GM12878 (cell line): ENCODE measurements at regions not wholly inside any gene's neighbourhood (a gene's known extent, or its start where the extent isn't known, plus 50 kb on each side); places are given as distances from the start of the nearest gene placed in this dataset.

Experiments used
- ATAC-seq: fragments of 200-7000 bp; cut with Tn5 transposase; 3 replicates; pipeline ENCODE4 v1.9.1; 2020; ENCODE audit warnings: mild to moderate bottlenecking, moderate library complexity
- BruUV-seq: library from RNA; stranded (reverse); fragments of 400-500 nt; replicated peaks from 2 replicates; lab custom pipeline; 2021; lab: Mats Ljungman, UMichigan
- CTCF ChIA-PET: fragments of 300-600 bp; sonication (Branson Sonifier 250); formaldehyde crosslinking; extraction: SDS; loops from one replicate; lab custom pipeline; 2021; ENCODE audit warnings: inconsistent platforms; lab: Yijun Ruan, JAX
- POLR2A ChIA-PET: fragments of 350-600 bp; formaldehyde crosslinking; extraction: SDS; loops from one replicate; lab custom pipeline; 2021; ENCODE audit warnings: inconsistent platforms; lab: Charles Lee
- RAD21 ChIA-PET: fragments of 300-600 bp; sonication (Branson Sonifier 250); formaldehyde crosslinking; loops from one replicate; lab custom pipeline; 2023; ENCODE audit warnings: antibody characterized with exemption; ENCODE audit not compliant: unreplicated experiment; lab: Charles Lee
- SMC1A ChIA-PET: fragments of 300-600 bp; sonication (Branson Sonifier 250); formaldehyde crosslinking; loops from one replicate; lab custom pipeline; 2023; ENCODE audit not compliant: unreplicated experiment, uncharacterized antibody; lab: Charles Lee
- DNase-seq: peaks from one replicate; pipeline ENCODE4 v3.0.0-alpha.2; 2011; ENCODE audit warnings: low read depth, low spot score
- FAIRE-seq: peaks from 3 replicates; lab custom pipeline; 2011; peaks lifted over from hg19 to GRCh38; lab: Jason Lieb, UNC
- H2AFZ ChIP-seq: 2 replicates; pipeline ENCODE4 v1.6.0; 2011; ENCODE audit warnings: low read depth, low read length, control low read depth; ENCODE audit not compliant: control insufficient read depth
- H3K27ac ChIP-seq: 2 replicates; pipeline ENCODE4 v1.5.1; 2011; ENCODE audit warnings: control low read depth; ENCODE audit not compliant: control insufficient read depth, insufficient read depth
- H3K27me3 ChIP-seq, 2 experiments: replicated peaks in 1 of 2; 2 replicates each; pipeline versions ENCODE4 v1.6.0 to v1.6.1; 2011; ENCODE audit warnings: low read length in 1 of 2; ENCODE audit not compliant: control insufficient read depth in 2 of 2, insufficient read depth in 2 of 2
- H3K36me3 ChIP-seq, 2 experiments: 2 replicates each; pipeline ENCODE4 v1.5.1; 2011; ENCODE audit warnings: low read length in 1 of 2; ENCODE audit not compliant: control insufficient read depth in 2 of 2, insufficient read depth in 2 of 2
- H3K4me1 ChIP-seq: 2 replicates; pipeline ENCODE4 v1.6.1; 2011; ENCODE audit warnings: mild to moderate bottlenecking, low read length, moderate library complexity, mixed read lengths; ENCODE audit not compliant: control insufficient read depth, insufficient read depth
- H3K4me2 ChIP-seq: 2 replicates; pipeline ENCODE4 v1.6.0; 2011; ENCODE audit warnings: control low read depth; ENCODE audit not compliant: control insufficient read depth, insufficient read depth
- H3K4me3 ChIP-seq: fragments of 200-600 bp; sonication (generic); 2 replicates; pipeline ENCODE4 v1.5.1; 2016
- H3K79me2 ChIP-seq: 2 replicates; pipeline ENCODE4 v1.6.0; 2011; ENCODE audit warnings: low read length; ENCODE audit not compliant: control insufficient read depth, insufficient read depth
- H3K9ac ChIP-seq: 2 replicates; pipeline ENCODE4 v1.8.0; 2011; ENCODE audit warnings: low read length, control low read depth, mixed read lengths; ENCODE audit not compliant: control insufficient read depth, insufficient read depth
- H3K9me3 ChIP-seq: replicated peaks from 3 replicates; pipeline ENCODE4 v1.5.1; 2011; ENCODE audit warnings: mild to moderate bottlenecking, low read length; ENCODE audit not compliant: control insufficient read depth, insufficient read depth
- H4K20me1 ChIP-seq: 2 replicates; pipeline ENCODE4 v1.6.0; 2011; ENCODE audit not compliant: control insufficient read depth, insufficient read depth
- CHD2 ChIP-seq: IDR thresholded peaks from 2 replicates; pipeline ENCODE4 v1.6.1; 2011; ENCODE audit warnings: low read depth, low read length, improper control_type of control experiment, borderline replicate concordance
- CREB1 ChIP-seq: IDR thresholded peaks from 2 replicates; pipeline ENCODE4 v1.6.1; 2012; ENCODE audit warnings: low read depth, mild to moderate bottlenecking, inconsistent platforms
- NBN ChIP-seq: fragments of 450-650 bp; IDR thresholded peaks from 2 replicates; pipeline ENCODE4 v1.6.1; 2016
- NRF1 ChIP-seq: conservative IDR thresholded peaks from 2 replicates; pipeline ENCODE4 v1.6.1; 2011; ENCODE audit warnings: mild to moderate bottlenecking, low read depth, low read length, improper control_type of control experiment
- RELA ChIP-seq: fragments of 450-650 bp; IDR thresholded peaks from 2 replicates; pipeline ENCODE4 v1.8.0; 2014; ENCODE audit warnings: borderline replicate concordance; ENCODE audit not compliant: partially characterized antibody
- SIN3A ChIP-seq: IDR thresholded peaks from 2 replicates; pipeline ENCODE4 v1.6.1; 2012; ENCODE audit warnings: low read depth, low read length, improper control_type of control experiment
- TCF7 ChIP-seq: IDR thresholded peaks from 2 replicates; pipeline ENCODE4 v1.6.1; 2014; ENCODE audit warnings: antibody characterized with exemption, borderline replicate concordance
- in situ Hi-C: fragments of 300-500 bp; cut with MboI; formaldehyde crosslinking; loops from 9 replicates; pipeline ENCODE4 v1.14.3; 2018; ENCODE audit warnings: mixed read lengths
- intact Hi-C: fragments of 100-400 bp; cut with micrococcal nuclease; formaldehyde crosslinking; loops from one replicate; pipeline ENCODE4 v1.14.2; 2022; ENCODE audit not compliant: unreplicated experiment
- TF ChIP-seq, protein P1 (sequence below): fragments of 450-650 bp; IDR thresholded peaks from 2 replicates; pipeline ENCODE4 v1.6.1; 2014; ENCODE audit warnings: mild to moderate bottlenecking

DNA sequence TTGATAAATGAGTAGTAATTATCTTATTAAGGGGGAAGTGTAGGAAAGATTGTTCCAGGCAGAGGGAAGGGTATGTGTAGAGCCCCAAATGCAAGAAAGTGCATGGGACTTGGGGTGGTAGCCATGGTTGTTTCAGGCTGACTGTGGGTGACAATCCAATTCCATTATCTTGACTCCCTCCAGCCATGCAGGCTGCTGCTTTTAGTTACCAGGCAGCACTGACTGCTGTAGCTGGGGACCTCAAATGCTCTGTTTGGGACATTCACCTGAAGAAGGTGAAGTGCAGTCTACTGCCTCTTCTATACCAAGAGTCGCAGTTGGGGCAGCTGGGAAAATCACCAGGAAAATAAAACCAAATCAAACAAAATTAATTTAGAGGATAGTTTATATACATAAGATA is 102.4 kb upstream of the NR3C1 start (continued):
- TF ChIP-seq RELA, result no peak
- TF ChIP-seq, all 136 proteins: peak for 0

DNA sequence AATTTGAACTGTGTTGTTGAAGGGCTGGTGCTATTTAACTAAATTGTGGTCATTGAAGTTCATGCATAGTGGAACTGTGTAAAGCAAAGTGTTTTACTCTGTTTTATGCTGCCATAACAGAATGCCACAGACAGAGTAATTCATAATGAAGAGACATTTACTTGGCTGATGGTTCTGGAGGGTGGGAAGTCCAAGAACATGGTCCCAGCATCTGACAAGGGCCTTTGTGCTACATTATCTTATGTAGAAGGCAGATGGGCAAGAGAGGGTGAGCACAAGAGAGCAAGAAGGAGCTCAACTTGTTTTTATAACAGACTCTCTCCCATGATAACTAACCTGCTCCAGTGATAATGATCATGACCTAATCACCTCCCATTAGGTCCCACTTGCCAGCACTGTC is 101.9 kb upstream of the NR3C1 start:
- no peak overlapping the region for H3K9ac ChIP-seq
- H3K4me1 ChIP-seq, result peaks cover 10% of the 10 kb centered on the region
- ChIA-PET RAD21 (no interaction called here), SMC1A (no interaction called here), POLR2A (no interaction called here), CTCF (no interaction called here)
- H3K4me2 ChIP-seq, result no peak overlapping the region
- no peaks in the 10 kb centered on the region for H3K36me3 ChIP-seq
- no peak overlapping the region for H3K4me3 ChIP-seq
- H4K20me1 ChIP-seq, result no peaks in the 10 kb centered on the region
- no peak for FAIRE-seq
- no peak for TF ChIP-seq NRF1
- no peak for TF ChIP-seq CREB1
- TF ChIP-seq, protein P1, sequence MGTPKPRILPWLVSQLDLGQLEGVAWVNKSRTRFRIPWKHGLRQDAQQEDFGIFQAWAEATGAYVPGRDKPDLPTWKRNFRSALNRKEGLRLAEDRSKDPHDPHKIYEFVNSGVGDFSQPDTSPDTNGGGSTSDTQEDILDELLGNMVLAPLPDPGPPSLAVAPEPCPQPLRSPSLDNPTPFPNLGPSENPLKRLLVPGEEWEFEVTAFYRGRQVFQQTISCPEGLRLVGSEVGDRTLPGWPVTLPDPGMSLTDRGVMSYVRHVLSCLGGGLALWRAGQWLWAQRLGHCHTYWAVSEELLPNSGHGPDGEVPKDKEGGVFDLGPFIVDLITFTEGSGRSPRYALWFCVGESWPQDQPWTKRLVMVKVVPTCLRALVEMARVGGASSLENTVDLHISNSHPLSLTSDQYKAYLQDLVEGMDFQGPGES, result no peak
- TF ChIP-seq NBN, result no peak
- TF ChIP-seq SIN3A, result no peak
- no peak for TF ChIP-seq TCF7
- no peak for TF ChIP-seq CHD2
- no peak for DNase-seq
- no peaks in the 10 kb centered on the region; the same call in 2 of the 3 replicates for H3K9me3 ChIP-seq
- ATAC-seq, result no peak
- no peaks in the 10 kb centered on the region for H3K79me2 ChIP-seq
- no peaks in the 10 kb centered on the region for H3K27me3 ChIP-seq
- in situ Hi-C loops, result no loop called here
- BruUV-seq, result no TSS peak
- H2AFZ ChIP-seq, result no peak overlapping the region
- no peak overlapping the region for H3K27ac ChIP-seq
- intact Hi-C loops, result loop anchor here (10.0 kb wide), 1 partner anchor 249 kb away; no protein-coding TSS in a partner anchor
